Mucosa of descending colon (tissue), 3 donors: ENCODE measurements at regions not wholly inside any gene's neighbourhood (a gene's known extent, or its start where the extent isn't known, plus 50 kb on each side); places are given as distances from the start of the nearest gene placed in this dataset.

Source experiments
- ATAC-seq: fragments of 200-7000 bp; cut with Tn5 transposase; one replicate; pipeline ENCODE4 v1.9.1; 2020; ENCODE audit warnings: mild to moderate bottlenecking, moderate library complexity
- DNase-seq, 3 donors: peaks; one replicate each; pipeline ENCODE4 v3.0.0-alpha.2; 2020
- H3K36me3 ChIP-seq: fragments of 200-600 bp; one replicate; pipeline ENCODE4 v1.8.0; 2021; ENCODE audit warnings: low read depth, mild to moderate bottlenecking
- H3K4me1 ChIP-seq: fragments of 200-600 bp; one replicate; pipeline ENCODE4 v1.8.0; 2021; ENCODE audit warnings: low read depth, mild to moderate bottlenecking
- H3K4me3 ChIP-seq: fragments of 200-600 bp; one replicate; pipeline ENCODE4 v1.8.0; 2021; ENCODE audit warnings: mild to moderate bottlenecking
- H3K9me3 ChIP-seq: fragments of 200-600 bp; one replicate; pipeline ENCODE4 v1.8.0; 2021; ENCODE audit warnings: mild to moderate bottlenecking
- intact Hi-C, 2 donors: fragments of 100-400 bp; cut with DNase I in 1 of 2; cut with micrococcal nuclease in 1 of 2; formaldehyde crosslinking; loops; one replicate each; pipeline versions ENCODE4 v1.11.0 to v1.11.1; 2022; cut with DNase I, micrococcal nuclease
- TF ChIP-seq, protein P1 (sequence below): fragments of 200-600 bp; IDR thresholded peaks from one replicate; pipeline ENCODE4 v1.8.0; 2022; ENCODE audit warnings: antibody characterized with exemption, mild to moderate bottlenecking
- donor health status: DM: no; HTN: no; CAD: no; lungs with moderate emphysema.
- donor health status: DM: no; HTN: no; CAD: no.
- donor health status: DM: no; HTN: yes; CAD: no.

GRCh38 chr6:170114187-170114945 is 176.5 kb downstream of the DLL1 start:
- Histone ChIP-seq H3K4me1 (no peaks in the 10 kb centered on the region), H3K4me3 (no peak overlapping the region), H3K36me3 (no peaks in the 10 kb centered on the region), H3K9me3 (peaks cover under 1% of the 10 kb centered on the region)
- no peak for ATAC-seq
- TF ChIP-seq, protein P1, sequence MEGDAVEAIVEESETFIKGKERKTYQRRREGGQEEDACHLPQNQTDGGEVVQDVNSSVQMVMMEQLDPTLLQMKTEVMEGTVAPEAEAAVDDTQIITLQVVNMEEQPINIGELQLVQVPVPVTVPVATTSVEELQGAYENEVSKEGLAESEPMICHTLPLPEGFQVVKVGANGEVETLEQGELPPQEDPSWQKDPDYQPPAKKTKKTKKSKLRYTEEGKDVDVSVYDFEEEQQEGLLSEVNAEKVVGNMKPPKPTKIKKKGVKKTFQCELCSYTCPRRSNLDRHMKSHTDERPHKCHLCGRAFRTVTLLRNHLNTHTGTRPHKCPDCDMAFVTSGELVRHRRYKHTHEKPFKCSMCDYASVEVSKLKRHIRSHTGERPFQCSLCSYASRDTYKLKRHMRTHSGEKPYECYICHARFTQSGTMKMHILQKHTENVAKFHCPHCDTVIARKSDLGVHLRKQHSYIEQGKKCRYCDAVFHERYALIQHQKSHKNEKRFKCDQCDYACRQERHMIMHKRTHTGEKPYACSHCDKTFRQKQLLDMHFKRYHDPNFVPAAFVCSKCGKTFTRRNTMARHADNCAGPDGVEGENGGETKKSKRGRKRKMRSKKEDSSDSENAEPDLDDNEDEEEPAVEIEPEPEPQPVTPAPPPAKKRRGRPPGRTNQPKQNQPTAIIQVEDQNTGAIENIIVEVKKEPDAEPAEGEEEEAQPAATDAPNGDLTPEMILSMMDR: no peak
- intact Hi-C loops: no loop called here
- no peak for DNase-seq

DNA sequence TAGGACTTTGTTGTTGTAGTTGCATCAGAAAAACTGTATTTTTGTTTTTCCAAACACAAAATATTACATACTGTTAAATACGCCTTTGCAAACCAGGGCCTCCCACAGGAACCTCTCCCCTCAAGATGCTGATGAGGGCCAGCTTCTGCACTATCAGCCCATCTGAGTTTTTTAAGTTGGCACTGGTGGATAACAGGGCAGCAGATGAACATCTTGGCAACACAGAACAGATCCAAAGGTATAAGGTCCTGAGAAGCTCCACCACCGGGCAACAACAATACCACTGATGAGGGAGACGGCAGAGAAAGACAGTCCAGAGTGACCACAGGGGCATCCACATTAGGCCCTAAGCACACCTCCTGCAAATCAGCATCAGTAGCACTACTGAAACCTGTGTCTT is 177.7 kb downstream of the DLL1 start:
- TF ChIP-seq, protein P1: no peak
- H3K36me3 ChIP-seq: no peaks in the 10 kb centered on the region
- intact Hi-C loops: no loop called here
- H3K4me1 ChIP-seq: no peaks in the 10 kb centered on the region
- no peaks in the 10 kb centered on the region for H3K9me3 ChIP-seq
- H3K4me3 ChIP-seq: no peak overlapping the region
- DNase-seq (no peak), ATAC-seq (no peak)

GRCh38 chr6:170112583-170112860 is 178.4 kb downstream of the DLL1 start:
- DNase-seq (no peak), ATAC-seq (no peak)
- TF ChIP-seq, protein P1: no peak
- intact Hi-C loops: no loop called here
- Histone ChIP-seq H3K36me3 (no peaks in the 10 kb centered on the region), H3K4me1 (no peaks in the 10 kb centered on the region), H3K9me3 (no peaks in the 10 kb centered on the region), H3K4me3 (no peak overlapping the region)

DNA sequence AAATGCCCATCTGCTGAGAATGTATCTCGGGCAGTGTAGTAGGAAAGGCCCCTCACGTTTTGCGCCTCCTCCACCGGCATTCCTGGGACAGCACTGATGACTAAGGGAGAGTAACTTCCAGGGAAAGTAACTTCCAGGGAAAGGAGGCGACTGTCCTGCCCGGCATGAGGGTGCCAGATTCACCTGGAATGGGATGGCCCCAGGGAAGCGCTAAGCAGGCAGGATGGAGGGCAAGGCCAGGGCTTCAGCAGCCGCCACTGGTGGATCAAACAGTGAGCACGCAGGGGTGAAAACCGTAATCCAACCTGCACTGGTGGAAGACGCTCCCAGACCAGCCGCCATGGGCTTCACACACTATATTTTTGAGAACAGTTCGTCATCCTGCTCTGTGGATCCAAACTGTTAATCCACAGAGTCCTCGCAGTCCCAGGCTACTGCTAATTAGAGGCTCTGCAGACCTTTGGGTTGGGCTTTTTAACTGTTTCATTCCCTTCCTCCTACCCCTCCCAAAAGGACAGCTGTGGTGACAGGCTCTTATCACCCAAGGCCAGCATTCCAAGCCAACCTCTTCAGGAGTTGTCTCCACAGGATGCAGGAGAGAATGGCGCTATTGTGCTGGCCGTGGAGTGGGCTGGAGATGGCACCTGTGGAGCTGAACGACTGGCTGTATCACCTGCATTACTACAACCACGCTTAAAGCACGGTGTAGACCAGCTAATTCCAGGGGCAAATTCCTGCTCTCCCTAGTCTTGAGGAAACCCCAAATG is 178.9 kb downstream of the DLL1 start:
- Histone ChIP-seq H3K36me3 (no peaks in the 10 kb centered on the region), H3K4me3 (no peak overlapping the region), H3K4me1 (no peaks in the 10 kb centered on the region), H3K9me3 (no peaks in the 10 kb centered on the region)
- ATAC-seq (no peak), DNase-seq (no peak)
- TF ChIP-seq, protein P1: no peak
- intact Hi-C loops: no loop called here

DNA sequence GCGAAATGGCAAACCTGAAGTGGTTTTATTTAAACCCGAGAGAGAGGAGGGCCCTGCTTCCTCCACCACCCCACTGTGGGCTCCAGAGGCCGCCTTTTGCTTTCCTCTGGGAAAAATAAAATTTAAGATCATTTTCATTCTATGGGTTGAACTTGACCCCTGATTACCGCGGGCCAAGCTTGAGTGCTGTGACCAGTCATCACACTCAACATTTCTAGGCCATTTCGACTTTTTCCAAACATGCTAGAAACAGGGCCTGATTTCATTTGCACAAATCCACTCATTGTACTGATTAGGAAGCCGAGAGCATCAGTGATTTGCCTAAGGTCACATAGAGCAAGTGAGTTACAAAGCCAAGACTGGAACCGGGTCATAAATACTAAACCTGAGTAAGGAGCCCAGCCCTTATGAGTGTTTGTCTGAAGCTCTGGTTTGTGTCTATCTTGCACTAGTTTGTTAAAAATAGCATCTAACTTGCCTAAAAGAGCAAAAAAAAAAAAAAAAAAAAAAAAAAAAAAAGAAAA is 179.7 kb downstream of the DLL1 start:
- Histone ChIP-seq H3K9me3 (no peaks in the 10 kb centered on the region), H3K36me3 (no peaks in the 10 kb centered on the region), H3K4me3 (no peak overlapping the region), H3K4me1 (no peaks in the 10 kb centered on the region)
- TF ChIP-seq, protein P1: no peak
- DNase-seq: no peak
- intact Hi-C loops: no loop called here
- no peak for ATAC-seq
